ENCODE measurements at regions not wholly inside any gene's neighbourhood (a gene's known extent, or its start where the extent isn't known, plus 50 kb on each side); places are given as distances from the start of the nearest gene placed in this dataset.

DNA sequence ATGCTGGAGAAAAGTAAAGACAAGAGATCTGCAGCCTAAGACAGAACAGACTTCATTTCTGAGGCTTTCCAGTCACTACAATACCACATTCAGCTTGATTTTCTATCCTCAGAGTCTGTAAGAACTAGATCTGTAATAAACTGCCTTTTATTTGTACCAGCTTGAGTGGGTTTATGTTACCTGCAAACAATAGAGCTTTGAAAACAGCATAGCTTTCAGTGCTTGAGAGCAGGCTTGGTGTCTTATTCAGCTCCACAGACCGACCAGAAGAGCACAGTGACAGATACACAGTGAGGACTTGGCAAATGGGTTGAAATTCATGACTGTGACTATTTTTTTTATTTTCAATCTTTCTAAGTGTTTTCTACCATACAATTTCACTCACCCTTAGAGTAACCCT is 207.8 kb upstream of the OTX2 start:
- Histone ChIP-seq H3K9me3 (ENCODE audit: control insufficient read depth, low read length) (peaks cover 3% of the 10 kb centered on the region), H2BK5ac (ENCODE audit: low read depth, low read length, poor library complexity, severe bottlenecking) (no peak overlapping the region), H3K36me3 (ENCODE audit: control insufficient read depth in 1 of 2, insufficient read depth in 2 of 2, low read depth in 1 of 2, low read length in 2 of 2) (no peaks in the 10 kb centered on the region), H2AK5ac (ENCODE audit: low read length, severe bottlenecking) (no peak overlapping the region), H3K27me3 (ENCODE audit: control insufficient read depth in 1 of 2, insufficient read depth in 1 of 2, low read length in 2 of 2) (no peaks in the 10 kb centered on the region), H3K4me1 (ENCODE audit: control insufficient read depth, insufficient read depth, low read depth, low read length) (no peaks in the 10 kb centered on the region), H3K23ac (ENCODE audit: low read length in 2 of 2) (no peak overlapping the region), H3K18ac (ENCODE audit: low read depth in 1 of 2, low read length in 2 of 2) (no peak overlapping the region), H3K27ac (ENCODE audit: low read length, poor library complexity, severe bottlenecking) (no peak overlapping the region), H3K9ac (ENCODE audit: low read length) (no peak overlapping the region), H4K91ac (ENCODE audit: low read length) (no peak overlapping the region), H3K4me2 (ENCODE audit: low read length, poor library complexity, severe bottlenecking) (no peak overlapping the region), H3K4me3 (ENCODE audit: insufficient read depth in 1 of 2, low read depth in 1 of 2, low read length in 2 of 2) (no peak overlapping the region), H2BK120ac (ENCODE audit: low read depth, low read length) (no peak overlapping the region), H2AFZ (ENCODE audit: low read depth, low read length) (no peak overlapping the region), H3K79me1 (replicated peaks; ENCODE audit: low read length, poor library complexity, severe bottlenecking) (no peaks in the 10 kb centered on the region), H3K4ac (ENCODE audit: low read depth in 1 of 2, low read length in 2 of 2) (no peak overlapping the region), H3K14ac (ENCODE audit: low read length in 2 of 2) (no peak overlapping the region), H2BK12ac (ENCODE audit: low read length in 2 of 2) (no peak overlapping the region), H4K8ac (ENCODE audit: low read length) (no peak overlapping the region), H2BK15ac (ENCODE audit: low read depth, poor library complexity, severe bottlenecking) (no peak overlapping the region)
- DNase-seq = no peak
- WGBS = 67% methylated on average over 1 of the region's 1 CpG

GRCh38 chr14:57013987-57014386 is 203.7 kb upstream of the OTX2 start:
- no peaks in the 10 kb centered on the region for H3K4me1 ChIP-seq (ENCODE audit: control insufficient read depth, insufficient read depth, low read depth, low read length)
- H2AFZ ChIP-seq (ENCODE audit: low read depth, low read length) = no peak overlapping the region
- H3K23ac ChIP-seq (ENCODE audit: low read length in 2 of 2) = no peak overlapping the region
- H3K4me3 ChIP-seq (ENCODE audit: insufficient read depth in 1 of 2, low read depth in 1 of 2, low read length in 2 of 2) = no peak overlapping the region
- H3K9me3 ChIP-seq (ENCODE audit: control insufficient read depth, low read length) = peaks cover 15% of the 10 kb centered on the region
- H3K79me1 ChIP-seq (replicated peaks; ENCODE audit: low read length, poor library complexity, severe bottlenecking) = no peaks in the 10 kb centered on the region
- H2BK120ac ChIP-seq (ENCODE audit: low read depth, low read length) = no peak overlapping the region
- no peak overlapping the region for H2BK5ac ChIP-seq (ENCODE audit: low read depth, low read length, poor library complexity, severe bottlenecking)
- H3K4me2 ChIP-seq (ENCODE audit: low read length, poor library complexity, severe bottlenecking) = no peak overlapping the region
- H2BK12ac ChIP-seq (ENCODE audit: low read length in 2 of 2) = no peak overlapping the region
- no CpG with 5 or more reads among the region's 2 CpGs for WGBS
- H3K27me3 ChIP-seq (ENCODE audit: control insufficient read depth in 1 of 2, insufficient read depth in 1 of 2, low read length in 2 of 2) = no peaks in the 10 kb centered on the region
- H3K36me3 ChIP-seq (ENCODE audit: control insufficient read depth in 1 of 2, insufficient read depth in 2 of 2, low read depth in 1 of 2, low read length in 2 of 2) = no peaks in the 10 kb centered on the region
- H3K18ac ChIP-seq (ENCODE audit: low read depth in 1 of 2, low read length in 2 of 2) = no peak overlapping the region
- H4K91ac ChIP-seq (ENCODE audit: low read length) = no peak overlapping the region
- H3K27ac ChIP-seq (ENCODE audit: low read length, poor library complexity, severe bottlenecking) = no peak overlapping the region
- no peak for DNase-seq
- H4K8ac ChIP-seq (ENCODE audit: low read length) = no peak overlapping the region
- no peak overlapping the region for H2BK15ac ChIP-seq (ENCODE audit: low read depth, poor library complexity, severe bottlenecking)
- H3K9ac ChIP-seq (ENCODE audit: low read length) = no peak overlapping the region
- H3K14ac ChIP-seq (ENCODE audit: low read length in 2 of 2) = no peak overlapping the region
- no peak overlapping the region for H2AK5ac ChIP-seq (ENCODE audit: low read length, severe bottlenecking)
- no peak overlapping the region for H3K4ac ChIP-seq (ENCODE audit: low read depth in 1 of 2, low read length in 2 of 2)

DNA sequence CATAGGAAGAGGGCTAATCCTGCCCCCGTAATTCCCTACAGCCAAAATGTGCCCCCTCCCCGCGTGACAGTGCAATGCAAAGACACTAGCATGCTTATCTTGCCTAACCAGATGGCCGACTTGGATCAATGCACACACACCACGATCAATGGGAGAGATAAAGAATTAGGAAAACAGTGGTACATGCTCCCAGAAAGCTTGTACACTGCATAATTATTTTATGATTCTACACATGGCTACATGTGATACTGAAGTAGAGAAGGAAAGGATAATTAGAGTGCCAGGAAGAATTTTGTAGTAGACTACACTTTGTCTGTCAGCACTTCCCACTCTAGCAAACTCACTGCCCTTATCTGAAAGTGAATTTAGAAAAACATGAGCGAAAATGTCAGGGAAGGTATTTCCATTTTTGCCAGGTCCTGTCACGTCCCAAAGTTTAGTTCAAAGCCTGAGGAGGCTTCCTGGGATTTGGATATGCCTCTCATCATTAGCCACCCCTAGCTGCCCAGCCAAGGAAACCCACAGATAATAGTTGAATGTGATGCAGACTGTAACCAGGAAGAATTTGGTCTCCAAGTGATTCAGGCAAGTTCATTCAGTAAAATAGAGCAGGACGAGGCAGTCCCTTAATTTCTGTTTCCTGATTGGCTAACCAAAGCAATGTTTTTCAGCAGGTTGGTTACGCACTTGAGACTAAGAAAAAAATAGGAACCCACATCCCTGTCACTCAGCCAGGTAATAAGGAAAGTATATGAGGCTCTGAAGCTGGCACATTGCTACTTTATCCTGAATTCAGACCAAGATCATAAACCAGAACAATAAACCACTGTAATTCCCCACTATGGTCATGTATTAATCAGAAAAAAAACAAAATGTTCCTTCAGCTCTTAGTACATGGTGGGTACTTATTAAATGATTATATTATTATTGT is 199.6 kb upstream of the OTX2 start:
- DNase-seq = no peak
- no peak overlapping the region for H3K14ac ChIP-seq (ENCODE audit: low read length in 2 of 2)
- H3K23ac ChIP-seq (ENCODE audit: low read length in 2 of 2) = no peak overlapping the region
- H3K27me3 ChIP-seq (ENCODE audit: control insufficient read depth in 1 of 2, insufficient read depth in 1 of 2, low read length in 2 of 2) = no peaks in the 10 kb centered on the region
- no peak overlapping the region for H3K27ac ChIP-seq (ENCODE audit: low read length, poor library complexity, severe bottlenecking)
- no peaks in the 10 kb centered on the region for H3K4me1 ChIP-seq (ENCODE audit: control insufficient read depth, insufficient read depth, low read depth, low read length)
- no peak overlapping the region for H3K4ac ChIP-seq (ENCODE audit: low read depth in 1 of 2, low read length in 2 of 2)
- H3K4me3 ChIP-seq (ENCODE audit: insufficient read depth in 1 of 2, low read depth in 1 of 2, low read length in 2 of 2) = no peak overlapping the region
- no peak overlapping the region for H2BK15ac ChIP-seq (ENCODE audit: low read depth, poor library complexity, severe bottlenecking)
- H3K36me3 ChIP-seq (ENCODE audit: control insufficient read depth in 1 of 2, insufficient read depth in 2 of 2, low read depth in 1 of 2, low read length in 2 of 2) = no peaks in the 10 kb centered on the region
- no peaks in the 10 kb centered on the region for H3K79me1 ChIP-seq (replicated peaks; ENCODE audit: low read length, poor library complexity, severe bottlenecking)
- no peak overlapping the region for H3K4me2 ChIP-seq (ENCODE audit: low read length, poor library complexity, severe bottlenecking)
- no peak overlapping the region for H2AFZ ChIP-seq (ENCODE audit: low read depth, low read length)
- H3K18ac ChIP-seq (ENCODE audit: low read depth in 1 of 2, low read length in 2 of 2) = no peak overlapping the region
- WGBS = 69% methylated on average over 7 of the region's 9 CpGs
- no peak overlapping the region for H2BK12ac ChIP-seq (ENCODE audit: low read length in 2 of 2)
- H3K9ac ChIP-seq (ENCODE audit: low read length) = no peak overlapping the region
- H2BK5ac ChIP-seq (ENCODE audit: low read depth, low read length, poor library complexity, severe bottlenecking) = no peak overlapping the region
- H2BK120ac ChIP-seq (ENCODE audit: low read depth, low read length) = no peak overlapping the region
- H4K91ac ChIP-seq (ENCODE audit: low read length) = no peak overlapping the region
- H4K8ac ChIP-seq (ENCODE audit: low read length) = no peak overlapping the region
- peaks cover 15% of the 10 kb centered on the region for H3K9me3 ChIP-seq (ENCODE audit: control insufficient read depth, low read length)
- no peak overlapping the region for H2AK5ac ChIP-seq (ENCODE audit: low read length, severe bottlenecking)

DNA sequence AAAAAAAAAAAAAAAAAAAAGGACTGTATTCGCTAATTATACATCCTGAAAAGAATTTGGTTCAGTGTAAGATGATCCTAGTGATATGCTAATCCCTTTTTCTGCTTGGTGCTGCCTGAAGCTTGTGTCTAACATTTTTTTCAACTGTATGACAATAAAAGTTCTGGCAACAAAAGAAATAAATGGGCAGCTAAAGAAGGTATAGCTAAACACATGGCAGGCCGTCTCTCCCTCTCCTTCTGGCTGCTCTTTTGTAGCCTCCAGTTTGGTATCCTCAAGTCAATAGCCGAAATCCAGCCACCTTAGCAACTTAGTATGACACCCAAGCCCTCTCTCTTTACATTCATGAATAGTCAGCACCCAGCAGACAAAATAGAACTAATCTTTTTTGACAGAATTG is 198.3 kb upstream of the OTX2 start:
- no peaks in the 10 kb centered on the region for H3K27me3 ChIP-seq (ENCODE audit: control insufficient read depth in 1 of 2, insufficient read depth in 1 of 2, low read length in 2 of 2)
- H3K9me3 ChIP-seq (ENCODE audit: control insufficient read depth, low read length) = peaks cover 12% of the 10 kb centered on the region
- H3K14ac ChIP-seq (ENCODE audit: low read length in 2 of 2) = no peak overlapping the region
- no peak overlapping the region for H2AFZ ChIP-seq (ENCODE audit: low read depth, low read length)
- no peak for DNase-seq
- no peaks in the 10 kb centered on the region for H3K4me1 ChIP-seq (ENCODE audit: control insufficient read depth, insufficient read depth, low read depth, low read length)
- no peak overlapping the region for H3K18ac ChIP-seq (ENCODE audit: low read depth in 1 of 2, low read length in 2 of 2)
- H2BK120ac ChIP-seq (ENCODE audit: low read depth, low read length) = no peak overlapping the region
- WGBS = 52% methylated on average over 2 of the region's 3 CpGs
- H2BK12ac ChIP-seq (ENCODE audit: low read length in 2 of 2) = no peak overlapping the region
- no peak overlapping the region for H3K4me3 ChIP-seq (ENCODE audit: insufficient read depth in 1 of 2, low read depth in 1 of 2, low read length in 2 of 2)
- no peaks in the 10 kb centered on the region for H3K36me3 ChIP-seq (ENCODE audit: control insufficient read depth in 1 of 2, insufficient read depth in 2 of 2, low read depth in 1 of 2, low read length in 2 of 2)
- H2BK5ac ChIP-seq (ENCODE audit: low read depth, low read length, poor library complexity, severe bottlenecking) = no peak overlapping the region
- H3K9ac ChIP-seq (ENCODE audit: low read length) = no peak overlapping the region
- no peak overlapping the region for H2BK15ac ChIP-seq (ENCODE audit: low read depth, poor library complexity, severe bottlenecking)
- no peak overlapping the region for H3K23ac ChIP-seq (ENCODE audit: low read length in 2 of 2)
- no peaks in the 10 kb centered on the region for H3K79me1 ChIP-seq (replicated peaks; ENCODE audit: low read length, poor library complexity, severe bottlenecking)
- no peak overlapping the region for H3K4me2 ChIP-seq (ENCODE audit: low read length, poor library complexity, severe bottlenecking)
- H4K91ac ChIP-seq (ENCODE audit: low read length) = no peak overlapping the region
- H3K4ac ChIP-seq (ENCODE audit: low read depth in 1 of 2, low read length in 2 of 2) = no peak overlapping the region
- H2AK5ac ChIP-seq (ENCODE audit: low read length, severe bottlenecking) = no peak overlapping the region
- no peak overlapping the region for H4K8ac ChIP-seq (ENCODE audit: low read length)
- no peak overlapping the region for H3K27ac ChIP-seq (ENCODE audit: low read length, poor library complexity, severe bottlenecking)
